Fibroblast of skin of scalp (primary cell): ENCODE measurements at regions not wholly inside any gene's neighbourhood (a gene's known extent, or its start where the extent isn't known, plus 50 kb on each side); places are given as distances from the start of the nearest gene placed in this dataset.

ENCODE experiments used
- DNase-seq: peaks from one replicate; pipeline ENCODE4 v3.0.0-alpha.2; 2013

GRCh38 chr1:58367217-58367616, 179.3 kb downstream of the OMA1 start:
- no peak for DNase-seq

DNA sequence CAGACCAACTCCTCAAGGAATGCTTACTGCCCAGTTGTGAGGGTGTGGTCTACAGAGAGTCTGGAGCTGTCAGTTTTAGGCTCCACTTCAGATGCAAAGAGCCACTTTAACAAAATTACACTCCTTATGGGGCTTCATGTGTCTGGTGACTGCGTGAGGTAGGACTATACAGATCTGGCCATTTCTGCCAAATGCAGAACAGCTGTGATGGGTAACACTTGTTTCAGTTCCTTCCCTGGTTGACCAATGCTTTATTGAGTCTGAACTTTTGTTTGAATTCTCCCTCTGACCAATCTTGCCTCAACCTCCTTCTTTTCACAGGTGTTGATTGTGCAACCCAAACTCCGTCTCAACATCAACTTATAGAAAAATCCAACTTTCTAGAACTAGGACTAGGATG, 181.2 kb downstream of the OMA1 start:
- no peak for DNase-seq

- DNase-seq: peak; percentile 3
These were observed 182.9 kb downstream of the OMA1 start for GRCh38 chr1:58363585-58363984.

DNA sequence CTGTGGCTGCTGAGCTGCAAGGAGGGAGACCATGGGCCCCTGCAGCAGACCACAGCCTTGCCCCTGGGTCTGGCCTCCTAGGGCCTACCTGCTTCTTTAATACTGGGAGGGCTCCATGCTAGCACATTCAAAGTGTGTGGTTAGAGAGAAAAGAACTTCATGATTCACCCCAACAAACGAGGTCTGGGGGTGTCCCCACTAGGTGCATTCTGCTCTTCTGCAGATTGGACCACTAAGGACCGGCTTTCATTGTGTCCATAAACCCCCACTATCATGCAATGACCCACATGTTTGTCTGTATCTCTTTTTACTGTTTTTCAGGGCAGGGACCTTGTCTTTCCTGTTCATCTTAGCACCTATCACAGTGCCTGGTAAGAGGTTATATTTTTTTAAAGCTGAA, 185.4 kb downstream of the OMA1 start:
- no peak for DNase-seq

DNA sequence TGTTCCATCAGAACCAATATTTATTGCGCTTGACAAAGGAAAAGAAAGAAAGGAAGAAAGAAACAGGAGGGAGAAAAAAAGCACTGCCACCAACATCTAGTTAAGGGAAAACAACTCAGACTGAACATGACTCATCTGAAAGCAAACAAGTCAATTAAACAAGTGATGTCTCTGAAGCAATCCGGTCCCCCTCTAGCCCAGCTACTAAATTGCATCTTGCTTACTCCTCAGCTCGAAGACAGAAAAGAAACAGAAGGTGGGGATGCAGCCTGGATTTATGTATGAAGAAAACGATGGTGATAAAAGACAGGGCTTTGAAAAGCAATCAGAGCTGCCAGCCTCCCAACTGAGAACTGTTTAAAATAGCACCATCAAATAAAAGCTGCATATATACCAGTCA, 188.2 kb downstream of the OMA1 start:
- peak; percentile 5 for DNase-seq

DNA sequence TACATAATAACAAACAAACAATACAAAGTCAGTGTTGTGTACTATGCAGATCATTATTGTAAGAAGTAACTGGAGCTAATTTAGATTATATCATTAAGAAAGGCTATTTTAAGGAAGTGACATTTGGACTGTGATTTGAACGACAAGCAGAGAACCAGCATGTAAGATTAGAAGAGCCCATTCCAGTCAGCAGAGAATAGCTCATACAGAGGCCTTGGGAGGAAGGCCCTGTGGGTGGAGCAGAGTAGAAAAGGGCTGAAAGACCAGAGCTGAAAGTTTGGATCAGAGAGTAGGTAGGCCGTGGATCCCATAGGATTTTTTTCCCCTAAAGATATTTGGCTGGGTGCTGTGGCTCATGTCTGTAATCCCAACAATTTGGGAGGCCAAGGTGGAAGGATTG, 190.1 kb downstream of the OMA1 start:
- no peak for DNase-seq

GRCh38 chr1:58353168-58353567, 193.4 kb downstream of the OMA1 start:
- no peak for DNase-seq

DNA sequence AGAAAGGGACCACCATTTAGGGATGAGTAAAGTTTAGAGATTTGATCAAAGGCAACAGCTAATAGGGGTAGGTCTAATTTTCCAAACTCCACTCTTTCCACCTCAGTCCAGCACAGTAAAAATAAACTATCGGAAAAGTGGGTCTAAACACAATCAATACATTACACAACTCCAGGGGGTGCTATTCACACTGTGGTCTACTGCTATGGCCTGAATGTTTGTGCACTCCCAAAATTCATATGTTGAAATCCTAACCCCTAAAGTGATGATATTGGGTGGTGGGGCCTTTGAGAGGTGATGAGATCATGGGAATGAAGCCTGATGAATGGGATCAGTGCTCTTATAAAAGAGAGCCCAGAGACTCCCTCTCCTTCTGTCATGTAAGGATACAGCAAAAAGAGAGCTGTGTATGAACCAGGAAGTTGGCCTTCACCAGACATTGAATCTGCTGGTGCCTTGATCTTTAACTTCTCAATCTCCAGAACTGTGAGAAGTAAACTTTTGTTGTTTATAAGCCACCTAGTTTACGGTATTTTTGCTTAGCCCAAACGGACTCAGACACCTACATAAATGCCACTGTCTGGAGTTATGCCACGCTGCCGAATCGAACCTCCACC, 193.9 kb downstream of the OMA1 start:
- DNase-seq: no peak

GRCh38 chr1:58346036-58346355, 200.5 kb downstream of the OMA1 start:
- no peak for DNase-seq

- DNase-seq: no peak
These were observed 201.1 kb downstream of the OMA1 start for GRCh38 chr1:58345215-58346035.

- no peak for DNase-seq
These were observed 206.3 kb downstream of the OMA1 start for GRCh38 chr1:58340185-58340584.

DNA sequence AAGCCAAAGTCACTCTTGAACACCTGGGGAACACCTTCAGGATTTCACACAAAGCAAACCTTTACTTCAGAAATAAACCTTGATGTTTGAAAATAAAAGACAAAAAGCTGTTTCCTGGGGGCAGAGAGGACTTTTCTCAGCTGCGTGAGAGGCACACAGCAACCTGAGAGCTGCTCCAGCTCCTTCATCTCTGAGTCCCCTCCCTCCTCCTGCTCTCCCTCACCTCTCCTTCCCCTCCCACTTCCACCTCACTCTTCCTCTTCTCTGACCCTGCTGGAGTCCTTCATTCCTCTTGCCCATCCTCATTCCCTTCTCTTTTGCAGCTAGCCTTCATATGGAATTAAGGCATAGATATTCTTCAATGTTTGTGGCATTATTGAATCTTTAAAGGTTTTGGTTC, 208.4 kb downstream of the OMA1 start:
- DNase-seq: no peak

GRCh38 chr1:58333511-58333910, 213.0 kb downstream of the OMA1 start:
- no peak for DNase-seq

DNA sequence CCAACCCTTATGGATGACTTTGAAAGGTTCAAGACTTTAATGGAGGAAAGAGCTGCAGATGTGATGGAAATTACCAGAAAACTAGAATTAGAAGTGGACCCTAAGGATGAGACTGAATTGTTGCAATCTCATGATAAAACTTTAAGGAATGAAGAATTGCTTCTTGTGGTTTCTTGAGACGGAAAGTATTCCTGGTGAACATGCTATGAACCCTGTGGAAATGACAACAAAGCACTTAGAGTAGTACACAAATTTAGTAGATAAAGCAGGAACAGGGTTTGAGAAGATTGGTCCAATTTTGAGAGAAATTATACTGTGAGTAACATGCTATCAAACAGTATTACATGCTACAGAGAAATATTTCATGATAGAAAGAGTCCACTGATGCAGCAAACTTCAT, 215.4 kb downstream of the OMA1 start:
- DNase-seq: peak; percentile 28

GRCh38 chr1:58325866-58326265, 220.7 kb downstream of the OMA1 start:
- DNase-seq: no peak

GRCh38 chr1:58324558-58324957, 222.0 kb downstream of the OMA1 start:
- DNase-seq: no peak

GRCh38 chr1:58318157-58319005, 228.1 kb downstream of the OMA1 start:
- DNase-seq: no peak

GRCh38 chr1:58317694-58318093, 228.8 kb downstream of the OMA1 start:
- no peak for DNase-seq

DNA sequence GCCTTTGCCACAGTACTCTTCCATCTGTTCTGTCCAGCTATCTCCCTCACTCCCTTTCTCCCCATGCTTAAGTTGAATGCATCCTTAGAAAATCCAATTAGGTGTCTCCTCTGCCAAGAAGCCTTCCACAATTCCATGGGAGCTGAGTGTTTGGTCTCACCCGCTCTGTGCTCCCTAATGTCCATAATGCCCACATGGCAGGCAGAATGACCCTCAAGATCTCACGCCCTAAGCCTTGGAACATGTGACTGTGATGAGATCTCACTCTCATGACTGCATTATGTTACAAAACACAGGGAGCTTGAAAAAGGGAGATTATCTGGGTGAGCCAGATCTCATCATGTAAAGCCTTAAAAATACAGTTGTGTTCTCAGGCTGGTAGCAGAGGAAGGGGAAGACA, 229.4 kb downstream of the OMA1 start:
- DNase-seq: no peak

DNA sequence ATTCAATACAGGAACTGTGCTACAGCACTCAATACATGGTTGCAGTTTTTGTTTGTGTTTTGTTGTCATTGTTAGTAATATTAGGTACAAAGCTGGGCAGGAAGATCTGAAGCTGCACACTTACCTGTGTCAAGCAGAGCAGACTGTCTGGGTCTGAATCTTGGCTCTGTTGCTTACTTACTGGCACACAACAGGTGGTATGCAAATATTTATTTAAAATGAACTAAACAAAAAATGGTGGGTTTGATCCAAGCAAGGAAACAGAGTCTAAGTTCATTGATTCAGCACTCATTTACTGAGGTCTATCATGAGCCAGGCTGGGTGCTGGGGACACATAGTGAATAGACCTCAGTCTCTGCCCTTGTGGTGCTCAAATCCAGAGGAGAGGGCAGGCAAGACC, 230.4 kb downstream of the OMA1 start:
- no peak for DNase-seq

DNA sequence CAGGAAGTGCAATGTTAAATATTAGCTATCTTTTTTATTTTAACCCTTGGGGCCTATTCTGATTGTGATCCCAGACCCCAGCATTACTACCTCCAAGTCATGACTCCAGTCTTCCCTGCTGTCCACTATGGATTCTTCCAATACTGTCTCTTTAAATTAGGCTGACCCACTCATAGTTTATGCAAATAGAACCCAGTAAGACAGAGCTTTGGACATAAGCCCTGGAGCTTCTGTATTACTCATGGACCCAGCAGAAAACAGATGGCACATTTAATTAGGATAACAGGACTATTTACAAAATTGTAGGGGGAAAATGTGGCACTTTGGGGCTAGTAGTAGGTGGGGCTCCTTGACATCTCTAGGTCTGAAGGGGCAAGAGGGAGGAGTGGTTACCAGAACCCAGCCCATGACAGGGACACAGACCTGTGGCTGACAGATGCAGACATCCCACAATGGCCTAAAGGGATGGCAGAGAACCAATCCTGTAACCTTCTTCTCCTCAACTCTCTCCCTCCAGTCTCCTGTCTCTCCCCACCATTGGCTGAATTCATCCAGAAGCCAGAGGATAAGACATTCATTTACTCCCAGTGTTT, 233.5 kb downstream of the OMA1 start:
- DNase-seq: no peak

DNA sequence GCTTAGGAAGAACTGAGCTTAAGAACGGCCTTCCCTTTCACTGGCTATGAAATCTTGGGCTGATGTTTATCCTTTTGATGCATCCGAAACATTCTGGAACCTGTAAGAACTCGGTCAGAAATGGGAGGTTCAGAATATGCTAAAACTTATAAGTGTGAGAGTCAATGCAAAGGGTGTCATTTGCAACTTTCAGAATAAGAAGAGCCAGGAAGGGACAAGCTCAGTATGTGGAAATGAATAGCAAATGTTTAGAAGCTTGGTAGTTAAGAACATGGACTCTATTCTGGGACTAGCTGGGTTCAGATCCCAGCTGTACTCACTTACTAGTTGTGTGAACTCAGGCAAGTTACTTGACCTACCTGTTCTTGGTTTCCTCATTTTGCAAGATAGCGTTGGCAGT, 234.1 kb downstream of the OMA1 start:
- DNase-seq: no peak

DNA sequence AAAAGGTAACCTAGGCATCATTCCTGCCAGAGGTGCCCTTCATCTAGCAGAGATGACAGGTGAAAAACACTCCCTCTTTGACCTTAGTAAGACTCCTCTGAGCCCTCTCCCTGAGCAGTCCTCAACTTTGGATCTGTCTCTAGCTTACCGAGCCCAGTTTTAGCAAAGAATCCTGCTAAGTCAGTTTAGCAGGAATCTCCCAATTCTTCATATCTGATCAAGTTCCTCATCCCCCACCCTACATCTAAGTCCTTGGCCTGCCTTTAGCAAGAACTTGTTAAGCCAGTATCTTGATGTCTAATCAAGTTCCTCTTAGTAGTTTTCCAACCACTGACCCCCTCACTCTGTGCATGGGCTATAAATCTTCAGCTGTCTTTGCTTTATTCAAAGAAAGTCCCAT, 235.6 kb downstream of the OMA1 start:
- no peak for DNase-seq
